Fibroblast of upper back skin (primary cell): ENCODE measurements at regions not wholly inside any gene's neighbourhood (a gene's known extent, or its start where the extent isn't known, plus 50 kb on each side); places are given as distances from the start of the nearest gene placed in this dataset.

ENCODE experiments used
- DNase-seq: peaks from one replicate; pipeline ENCODE4 v3.0.0-alpha.2; 2013

- DNase-seq, result peak; percentile 19
Measured at GRCh38 chr21:29443411-29444010, 144.8 kb downstream of the BACH1 start.

GRCh38 chr21:29448766-29449165 lies 150.0 kb downstream of the BACH1 start:
- no peak for DNase-seq

- no peak for DNase-seq
Measured at GRCh38 chr21:29449306-29449950, 150.7 kb downstream of the BACH1 start.

GRCh38 chr21:29450058-29450457 lies 151.3 kb downstream of the BACH1 start:
- DNase-seq, result no peak

- no peak for DNase-seq
Measured at GRCh38 chr21:29453511-29453910, 154.8 kb downstream of the BACH1 start.

- no peak for DNase-seq
Measured at GRCh38 chr21:29454179-29454578, 155.5 kb downstream of the BACH1 start.

GRCh38 chr21:29462479-29462878 lies 163.8 kb downstream of the BACH1 start:
- no peak for DNase-seq

- no peak for DNase-seq
Measured at GRCh38 chr21:29465546-29465945, 166.8 kb downstream of the BACH1 start.

- DNase-seq, result no peak
Measured at GRCh38 chr21:29466532-29466931, 167.8 kb downstream of the BACH1 start.

GRCh38 chr21:29470397-29470796 lies 171.7 kb downstream of the BACH1 start:
- no peak for DNase-seq

GRCh38 chr21:29473808-29474207 lies 175.1 kb downstream of the BACH1 start:
- DNase-seq, result no peak

GRCh38 chr21:29475329-29475728 lies 176.6 kb downstream of the BACH1 start:
- no peak for DNase-seq

GRCh38 chr21:29477347-29477746 lies 178.6 kb downstream of the BACH1 start:
- no peak for DNase-seq

- peak; percentile 78 for DNase-seq
Measured at GRCh38 chr21:29477941-29478340, 179.2 kb downstream of the BACH1 start.

GRCh38 chr21:29481081-29481480 lies 182.4 kb downstream of the BACH1 start:
- DNase-seq, result peak; percentile 64

- peak; percentile 89 for DNase-seq
Measured at GRCh38 chr21:29481641-29482040, 182.9 kb downstream of the BACH1 start.

- no peak for DNase-seq
Measured at GRCh38 chr21:29486306-29486807, 187.6 kb downstream of the BACH1 start.
